Small intestine (tissue), 7 donors: ENCODE measurements at regions not wholly inside any gene's neighbourhood (a gene's known extent, or its start where the extent isn't known, plus 50 kb on each side); places are given as distances from the start of the nearest gene placed in this dataset.

Experiments used
- DNase-seq, 2 donors: peaks; one replicate each; pipeline versions ENCODE4 v3.0.0 to v3.0.0-alpha.2; 2013
- FAIRE-seq: peaks from 2 replicates; lab custom pipeline; 2012; peaks lifted over from hg19 to GRCh38; lab: Jason Lieb, UNC
- H3K27ac ChIP-seq, 3 donors: one replicate each; pipeline ENCODE4 v1.5.1; 2013; ENCODE audit warnings: low read length in 2 of 3, mild to moderate bottlenecking in 2 of 3, control low read depth in 1 of 3, inconsistent platforms in 1 of 3, low read depth in 1 of 3, moderate library complexity in 1 of 3
- H3K27me3 ChIP-seq, 3 donors: one replicate each; pipeline ENCODE4 v1.6.1; 2013; ENCODE audit warnings: low read length in 3 of 3, inconsistent platforms in 1 of 3; ENCODE audit not compliant: control insufficient read depth in 3 of 3, insufficient read depth in 3 of 3
- H3K36me3 ChIP-seq, 3 donors: one replicate each; pipeline ENCODE4 v1.6.1; 2013; ENCODE audit warnings: low read length in 3 of 3, inconsistent platforms in 1 of 3, low read depth in 1 of 3, mild to moderate bottlenecking in 1 of 3, moderate library complexity in 1 of 3; ENCODE audit not compliant: control insufficient read depth in 3 of 3, insufficient read depth in 2 of 3
- H3K4me1 ChIP-seq, 3 donors: one replicate each; pipeline ENCODE4 v1.6.1; 2013; ENCODE audit warnings: low read length in 2 of 3, inconsistent platforms in 1 of 3, low read depth in 1 of 3, mild to moderate bottlenecking in 1 of 3, moderate library complexity in 1 of 3; ENCODE audit not compliant: control insufficient read depth in 3 of 3, insufficient read depth in 2 of 3
- H3K4me3 ChIP-seq, 3 donors: one replicate each; pipeline ENCODE4 v1.5.1; 2013; ENCODE audit warnings: low read length in 3 of 3, control low read depth in 1 of 3, inconsistent platforms in 1 of 3, low read depth in 1 of 3, mild to moderate bottlenecking in 1 of 3, moderate library complexity in 1 of 3
- H3K9me3 ChIP-seq, 2 donors: one replicate each; pipeline ENCODE4 v1.6.1; 2013; ENCODE audit warnings: low read depth in 1 of 2, low read length in 1 of 2; ENCODE audit not compliant: control insufficient read depth in 2 of 2, insufficient read depth in 1 of 2
- WGBS, 3 donors: extraction: QIAGEN DNeasy Blood & Tissue Kit; methylation state at CpG; one replicate each; pipeline ENCODE4 v1.1.7; 2013; 5-methylcytosine and 5-hydroxymethylcytosine counted together
- donor health status: healthy with polysubstance abuse.
- donor health status: control.
- donor health status: control.
- donor health status: Bipolar disorder and iron deficiency.
- donor health status: healthy.

- DNase-seq, result no peak
- 71 to 88% (median 73%) methylated on average over 2 of the region's 2 CpGs for WGBS, 3 donors
- FAIRE-seq, result no peak
Observed at GRCh38 chr5:155678371-155678770, 648.6 kb upstream of the SGCD start.

GRCh38 chr5:155679530-155679929 lies 647.4 kb upstream of the SGCD start:
- no peaks in the 10 kb centered on the region for H3K36me3 ChIP-seq
- 29 to 56% (median 35%) methylated on average over 1 of the region's 1 CpG for WGBS, 3 donors
- no peaks in the 10 kb centered on the region for H3K4me1 ChIP-seq
- H3K27me3 ChIP-seq, result no peaks in the 10 kb centered on the region
- H3K9me3 ChIP-seq, result peaks cover 0 to 3% of the 10 kb centered on the region in 2 donors
- H3K4me3 ChIP-seq, result no peak overlapping the region
- no peak overlapping the region for H3K27ac ChIP-seq
- DNase-seq, result no peak
- no peak for FAIRE-seq

More at GRCh38 chr5:155678371-155678770, 648.6 kb upstream of the SGCD start:
- Histone ChIP-seq H3K4me1 (no peaks in the 10 kb centered on the region), H3K36me3 (no peaks in the 10 kb centered on the region), H3K9me3 (peaks cover 0 to 3% of the 10 kb centered on the region in 2 donors), H3K4me3 (no peak overlapping the region), H3K27me3 (no peaks in the 10 kb centered on the region), H3K27ac (no peak overlapping the region)

DNA sequence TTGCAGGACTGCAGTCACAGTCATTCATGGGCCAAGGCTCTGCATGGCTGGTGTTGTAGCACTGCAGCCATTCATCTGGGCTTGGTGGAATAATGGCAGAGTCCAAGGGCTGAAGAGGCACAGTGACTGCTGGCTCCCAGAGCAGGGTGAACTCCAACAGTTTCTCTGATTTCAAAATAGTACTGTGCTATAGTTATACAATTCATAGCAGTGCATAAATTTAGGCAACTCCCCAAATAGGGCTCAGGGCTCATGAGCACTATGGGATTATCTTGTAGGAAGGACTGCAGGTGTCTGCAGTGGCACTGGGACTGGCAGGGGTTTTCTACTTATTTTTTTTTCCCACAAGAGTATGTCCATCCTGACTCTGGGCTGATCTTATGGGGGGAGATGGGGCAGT lies 642.5 kb upstream of the SGCD start:
- no peak overlapping the region for H3K4me3 ChIP-seq
- no peaks in the 10 kb centered on the region for H3K36me3 ChIP-seq
- no peaks in the 10 kb centered on the region for H3K9me3 ChIP-seq
- DNase-seq, result no peak
- FAIRE-seq, result no peak
- no peak overlapping the region for H3K27ac ChIP-seq
- no peaks in the 10 kb centered on the region for H3K4me1 ChIP-seq
- peaks cover 0 to 2% (median 0%) of the 10 kb centered on the region in 3 donors for H3K27me3 ChIP-seq

DNA sequence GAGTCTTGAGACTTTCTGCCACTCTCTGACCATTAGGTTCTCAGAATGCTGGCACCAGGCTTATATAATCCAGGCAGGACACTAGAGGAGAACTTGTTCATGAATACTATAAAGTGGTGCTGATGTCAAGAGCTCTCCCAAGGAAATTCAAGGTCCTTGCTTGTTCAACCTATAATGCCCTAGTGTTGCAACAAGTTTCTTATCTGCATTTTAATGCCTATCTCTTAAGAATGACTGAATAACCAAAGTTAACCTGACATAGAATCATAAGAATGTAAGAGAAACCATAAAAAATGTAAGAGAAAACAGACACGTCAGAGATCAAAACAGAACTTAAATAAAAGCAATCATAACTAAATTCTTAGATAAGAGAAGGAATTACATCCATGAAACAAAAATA lies 640.8 kb upstream of the SGCD start:
- no peaks in the 10 kb centered on the region for H3K9me3 ChIP-seq
- H3K27ac ChIP-seq, result no peak overlapping the region
- H3K27me3 ChIP-seq, result peaks cover 0 to 2% (median 0%) of the 10 kb centered on the region in 3 donors
- no peaks in the 10 kb centered on the region for H3K36me3 ChIP-seq
- WGBS, 3 donors, result 27 to 41% (median 33%) methylated on average over 1 of the region's 1 CpG
- H3K4me3 ChIP-seq, result no peak overlapping the region
- no peaks in the 10 kb centered on the region for H3K4me1 ChIP-seq
- no peak for FAIRE-seq
- no peak for DNase-seq

DNA sequence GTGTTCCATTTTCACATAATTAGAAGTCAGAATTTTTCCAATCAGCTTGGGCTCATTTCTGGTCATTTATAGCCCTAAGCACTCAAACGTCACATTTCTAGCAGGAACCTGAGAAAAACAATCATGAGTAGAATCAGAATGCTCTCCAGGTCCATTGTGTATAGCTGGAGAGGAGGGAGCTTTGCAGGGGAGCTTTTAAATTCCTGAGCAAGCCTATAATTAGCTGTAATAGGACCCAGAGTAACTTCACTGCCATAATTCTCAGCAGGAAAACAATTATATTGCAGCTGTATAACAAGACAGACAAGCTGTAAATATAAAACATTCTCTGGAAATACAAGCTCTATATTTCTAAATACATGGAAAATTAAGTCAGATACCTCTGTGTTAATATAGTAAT lies 637.6 kb upstream of the SGCD start:
- no peak overlapping the region for H3K4me3 ChIP-seq
- H3K27me3 ChIP-seq, result peaks cover 0 to 2% (median 0%) of the 10 kb centered on the region in 3 donors
- FAIRE-seq, result no peak
- no peak for DNase-seq
- H3K9me3 ChIP-seq, result no peaks in the 10 kb centered on the region
- H3K4me1 ChIP-seq, result no peaks in the 10 kb centered on the region
- no peak overlapping the region for H3K27ac ChIP-seq
- no peaks in the 10 kb centered on the region for H3K36me3 ChIP-seq
- 22 to 35% (median 29%) methylated on average over 1 of the region's 1 CpG for WGBS, 3 donors

- peaks cover 0 to 2% of the 10 kb centered on the region in 2 donors for H3K9me3 ChIP-seq
- no peaks in the 10 kb centered on the region for H3K4me1 ChIP-seq
- no peak overlapping the region for H3K4me3 ChIP-seq
- FAIRE-seq (no peak), DNase-seq (no peak)
- no peaks in the 10 kb centered on the region for H3K27me3 ChIP-seq
- no peaks in the 10 kb centered on the region for H3K36me3 ChIP-seq
- WGBS, 3 donors, result 50 to 54% (median 53%) methylated on average over 1 of the region's 1 CpG
- H3K27ac ChIP-seq, result no peak overlapping the region
Observed at GRCh38 chr5:155696362-155696761, 630.6 kb upstream of the SGCD start.

- Histone ChIP-seq H3K4me3 (no peak overlapping the region), H3K27me3 (no peaks in the 10 kb centered on the region), H3K27ac (no peak overlapping the region), H3K36me3 (no peaks in the 10 kb centered on the region), H3K4me1 (no peaks in the 10 kb centered on the region), H3K9me3 (peaks cover 0 to 2% of the 10 kb centered on the region in 2 donors)
- 71 to 81% (median 71%) methylated on average over 4 of the region's 4 CpGs for WGBS, 3 donors
- DNase-seq, result no peak
- FAIRE-seq, result no peak
Observed at GRCh38 chr5:155697236-155697635, 629.7 kb upstream of the SGCD start.

DNA sequence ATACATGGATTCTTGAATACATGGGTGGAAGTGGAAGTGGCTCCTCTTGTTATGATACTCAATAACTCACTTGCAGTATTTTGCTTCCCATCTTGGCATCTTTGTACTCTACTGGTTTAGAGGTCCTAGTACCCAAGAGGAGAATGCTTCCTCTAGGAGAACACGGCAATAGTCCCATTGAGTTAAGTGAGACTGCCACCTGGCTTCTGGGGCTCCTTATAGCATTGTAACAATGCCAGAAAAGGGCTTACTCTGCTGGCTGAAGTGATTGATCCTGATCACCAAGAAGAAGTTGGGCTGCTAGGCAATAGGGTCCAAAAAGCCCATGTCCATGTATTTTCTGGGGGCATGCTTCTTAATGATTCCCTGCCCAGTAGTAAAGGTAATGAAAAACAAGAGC lies 627.6 kb upstream of the SGCD start:
- 22 to 61% (median 55%) methylated on average over 1 of the region's 1 CpG for WGBS, 3 donors
- no peak overlapping the region for H3K27ac ChIP-seq
- FAIRE-seq (no peak), DNase-seq (no peak)
- H3K36me3 ChIP-seq, result no peaks in the 10 kb centered on the region
- peaks cover 0 to 2% of the 10 kb centered on the region in 2 donors for H3K9me3 ChIP-seq
- no peaks in the 10 kb centered on the region for H3K4me1 ChIP-seq
- H3K4me3 ChIP-seq, result no peak overlapping the region
- H3K27me3 ChIP-seq, result no peaks in the 10 kb centered on the region

DNA sequence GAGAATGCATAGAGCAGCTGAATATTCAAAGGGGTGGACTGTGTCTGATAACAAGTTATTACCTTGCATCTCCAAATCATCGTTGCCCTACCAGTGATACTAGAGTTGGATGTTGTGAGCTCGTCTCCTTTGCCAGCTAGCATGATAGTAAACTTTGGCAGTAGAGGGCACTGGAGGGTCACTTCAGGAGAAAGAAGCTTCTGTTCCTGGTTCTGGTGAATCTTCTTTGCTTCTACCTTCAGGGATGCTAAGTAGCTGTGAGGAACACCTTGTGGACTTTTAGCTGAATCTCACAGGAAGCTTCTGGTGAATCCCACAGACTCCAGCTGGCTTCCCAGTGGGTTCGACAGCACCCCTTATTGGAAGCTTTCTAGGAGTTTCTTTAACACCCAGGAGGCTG lies 626.6 kb upstream of the SGCD start:
- Histone ChIP-seq H3K27me3 (no peaks in the 10 kb centered on the region), H3K27ac (no peak overlapping the region), H3K9me3 (peaks cover 0 to under 1% of the 10 kb centered on the region in 2 donors), H3K36me3 (no peaks in the 10 kb centered on the region), H3K4me3 (no peak overlapping the region), H3K4me1 (no peaks in the 10 kb centered on the region)
- DNase-seq, result no peak
- FAIRE-seq, result no peak
- 22 to 45% (median 33%) methylated on average over 3 of the region's 3 CpGs for WGBS, 3 donors
